Breast epithelium (tissue), 3 donors: ENCODE measurements at regions not wholly inside any gene's neighbourhood (a gene's known extent, or its start where the extent isn't known, plus 50 kb on each side); places are given as distances from the start of the nearest gene placed in this dataset.

Experiments used
- CTCF ChIP-seq, 3 donors: fragments of 450-650 bp; IDR thresholded peaks; one replicate each; pipeline ENCODE4 v1.5.1; 2016 to 2017; ENCODE audit warnings: antibody characterized with exemption in 3 of 3, mild to moderate bottlenecking in 3 of 3, moderate library complexity in 3 of 3
- POLR2A ChIP-seq: fragments of 450-650 bp; IDR thresholded peaks from one replicate; pipeline ENCODE4 v1.6.1; 2016; ENCODE audit warnings: antibody characterized with exemption, mild to moderate bottlenecking, moderate library complexity

- TF ChIP-seq POLR2A: no peak
- TF ChIP-seq CTCF (IDR thresholded peaks at IDR 0.05): no peak
Measured at GRCh38 chr10:4688601-4689000, 137.4 kb upstream of the AKR1E2 start.
